SK-N-SH treated with all-trans-retinoic acid at 6 μM for 48 hours (cell line): ENCODE measurements at regions not wholly inside any gene's neighbourhood (a gene's known extent, or its start where the extent isn't known, plus 50 kb on each side); places are given as distances from the start of the nearest gene placed in this dataset.
A peak's percentile ranks its signal among the peaks of the same experiment; 100 is the strongest.
"Not testable (repeated sequence)": the region's sequence is repeated elsewhere in the genome, so short reads cannot be mapped to it uniquely, and the experiment has no call there.

Source experiments
- ATAC-seq: fragments of 200-7000 bp; cut with Tn5 transposase; 3 replicates; pipeline ENCODE4 v1.9.1; 2020; ENCODE audit warnings: mild to moderate bottlenecking, moderate library complexity
- ARNTL ChIP-seq: fragments of 450-650 bp; formaldehyde crosslinking; IDR thresholded peaks from 2 replicates; pipeline ENCODE4 v1.5.0; 2020; ENCODE audit warnings: low read depth, mild to moderate bottlenecking, moderate library complexity, borderline replicate concordance
- BACH2 ChIP-seq: fragments of 250-450 bp; sonication (Bioruptor Pico); IDR thresholded peaks from 2 replicates; pipeline ENCODE4 v1.9.0; 2021; ENCODE audit warnings: mild to moderate bottlenecking, borderline replicate concordance
- CSDC2 ChIP-seq: fragments of 250-450 bp; sonication (Bioruptor Pico); IDR thresholded peaks from 2 replicates; pipeline ENCODE4 v1.5.0; 2020; ENCODE audit warnings: mild to moderate bottlenecking, moderate library complexity
- CSRNP3 ChIP-seq: fragments of 250-450 bp; sonication (Bioruptor Pico); IDR thresholded peaks from 2 replicates; pipeline ENCODE4 v1.5.1; 2021; ENCODE audit warnings: mild to moderate bottlenecking, moderate library complexity
- ESRRG ChIP-seq: fragments of 250-450 bp; sonication (Bioruptor Pico); IDR thresholded peaks from 2 replicates; pipeline ENCODE4 v1.6.1; 2021; ENCODE audit warnings: mild to moderate bottlenecking
- GLIS3 ChIP-seq: fragments of 250-450 bp; sonication (Bioruptor Pico); IDR thresholded peaks from 2 replicates; pipeline ENCODE4 v1.5.0; 2020; ENCODE audit warnings: mild to moderate bottlenecking, moderate library complexity
- ISL1 ChIP-seq: fragments of 250-450 bp; sonication (Bioruptor Pico); IDR thresholded peaks from 2 replicates; pipeline ENCODE4 v2.1.2; 2022; ENCODE audit warnings: mild to moderate bottlenecking, moderate library complexity
- OSR1 ChIP-seq: fragments of 250-450 bp; sonication (Bioruptor Pico); IDR thresholded peaks from 2 replicates; pipeline ENCODE4 v1.8.0; 2022; ENCODE audit warnings: moderate library complexity, mild to moderate bottlenecking, inconsistent platforms
- POU6F1 ChIP-seq: fragments of 250-450 bp; sonication (Bioruptor Pico); IDR thresholded peaks from 2 replicates; pipeline ENCODE4 v1.8.0; 2021; ENCODE audit warnings: low read depth, mild to moderate bottlenecking, moderate library complexity, borderline replicate concordance
- PPARA ChIP-seq: fragments of 250-450 bp; sonication (Bioruptor Pico); IDR thresholded peaks from 2 replicates; pipeline ENCODE4 v1.5.0; 2020; ENCODE audit warnings: mild to moderate bottlenecking, borderline replicate concordance
- RARB ChIP-seq: fragments of 250-450 bp; sonication (Bioruptor Pico); IDR thresholded peaks from 2 replicates; pipeline ENCODE4 v1.8.0; 2021; ENCODE audit warnings: mild to moderate bottlenecking, moderate library complexity
- SNAI2 ChIP-seq: fragments of 250-450 bp; sonication (Bioruptor Pico); IDR thresholded peaks from 2 replicates; pipeline ENCODE4 v1.5.0; 2020; ENCODE audit warnings: mild to moderate bottlenecking, moderate library complexity
- TCF4 ChIP-seq: fragments of 250-450 bp; sonication (Bioruptor Pico); IDR thresholded peaks from 2 replicates; pipeline ENCODE4 v1.8.0; 2021; ENCODE audit warnings: mild to moderate bottlenecking, moderate library complexity, borderline replicate concordance
- TOX ChIP-seq: fragments of 250-450 bp; sonication (Bioruptor Pico); IDR thresholded peaks from 2 replicates; pipeline ENCODE4 v1.8.0; 2021; ENCODE audit warnings: mild to moderate bottlenecking, moderate library complexity, borderline replicate concordance
- TSHZ2 ChIP-seq: fragments of 250-450 bp; sonication (Bioruptor Pico); IDR thresholded peaks from 2 replicates; pipeline ENCODE4 v1.5.0; 2020; ENCODE audit warnings: mild to moderate bottlenecking, moderate library complexity
- ZC3H10 ChIP-seq: fragments of 250-450 bp; sonication (Bioruptor Pico); IDR thresholded peaks from 2 replicates; pipeline ENCODE4 v1.5.1; 2021; ENCODE audit warnings: mild to moderate bottlenecking, moderate library complexity
- ZFP3 ChIP-seq: fragments of 250-450 bp; sonication (Bioruptor Pico); IDR thresholded peaks from 2 replicates; pipeline ENCODE4 v1.5.0; 2020; ENCODE audit warnings: mild to moderate bottlenecking, moderate library complexity
- ZFP30 ChIP-seq: fragments of 450-650 bp; formaldehyde crosslinking; IDR thresholded peaks from 2 replicates; pipeline ENCODE4 v1.5.0; 2022; ENCODE audit warnings: mild to moderate bottlenecking, moderate library complexity
- ZNF565 ChIP-seq: fragments of 450-650 bp; formaldehyde crosslinking; conservative IDR thresholded peaks from 2 replicates; pipeline ENCODE4 v1.5.0; 2020; ENCODE audit warnings: low read depth, mild to moderate bottlenecking, moderate library complexity
- ZNF70 ChIP-seq: fragments of 450-650 bp; formaldehyde crosslinking; IDR thresholded peaks from 2 replicates; pipeline ENCODE4 v1.5.0; 2020; ENCODE audit warnings: mild to moderate bottlenecking, moderate library complexity
- ZNF8 ChIP-seq: fragments of 450-650 bp; formaldehyde crosslinking; IDR thresholded peaks from 2 replicates; pipeline ENCODE4 v1.5.0; 2020; ENCODE audit warnings: mild to moderate bottlenecking, moderate library complexity

GRCh38 chr12:126038434-126038833, 973.2 kb downstream of the AACS start:
- no peak for TF ChIP-seq ZFP30 (CRISPR knock-in tag)
- no peak for TF ChIP-seq ESRRG (CRISPR knock-in tag)
- TF ChIP-seq OSR1, result no peak
- no peak for TF ChIP-seq TOX (CRISPR knock-in tag)
- no peak for TF ChIP-seq ZNF565 (CRISPR knock-in tag)
- no peak for TF ChIP-seq ZFP3 (CRISPR knock-in tag)
- no peak for TF ChIP-seq TSHZ2
- no peak for TF ChIP-seq GLIS3 (CRISPR knock-in tag)
- TF ChIP-seq PPARA (CRISPR knock-in tag), result no peak
- no peak for TF ChIP-seq SNAI2
- ATAC-seq, result no peak

GRCh38 chr12:126040307-126040706, 975.1 kb downstream of the AACS start:
- ATAC-seq, result no peak

GRCh38 chr12:126042286-126042685, 977.1 kb downstream of the AACS start:
- TF ChIP-seq ZNF8 (CRISPR knock-in tag), result no peak
- TF ChIP-seq CSDC2 (CRISPR knock-in tag), result no peak
- TF ChIP-seq PPARA (CRISPR knock-in tag), result no peak
- no peak for TF ChIP-seq ZFP30 (CRISPR knock-in tag)
- no peak for TF ChIP-seq OSR1
- no peak for TF ChIP-seq RARB (CRISPR knock-in tag)
- no peak for ATAC-seq

More at GRCh38 chr12:126040307-126040706, 975.1 kb downstream of the AACS start:
- no peak for TF ChIP-seq SNAI2
- TF ChIP-seq ARNTL (CRISPR knock-in tag), result no peak
- no peak for TF ChIP-seq ESRRG (CRISPR knock-in tag)
- TF ChIP-seq POU6F1 (CRISPR knock-in tag), result no peak
- TF ChIP-seq ISL1 (CRISPR knock-in tag), result no peak
- no peak for TF ChIP-seq TCF4 (CRISPR knock-in tag)
- TF ChIP-seq GLIS3 (CRISPR knock-in tag), result no peak

- ATAC-seq, result not testable (repeated sequence)
Observed at GRCh38 chr12:126049501-126049900, 984.3 kb downstream of the AACS start.

GRCh38 chr12:126051611-126052107, 986.4 kb downstream of the AACS start:
- peak; percentile 85 for ATAC-seq
- TF ChIP-seq PPARA (CRISPR knock-in tag), result no peak
- no peak for TF ChIP-seq ZFP30 (CRISPR knock-in tag)
- TF ChIP-seq ARNTL (CRISPR knock-in tag), result no peak
- TF ChIP-seq ZC3H10, result no peak
- TF ChIP-seq ZNF8 (CRISPR knock-in tag), result no peak
- TF ChIP-seq OSR1, result no peak

- no peak for TF ChIP-seq ARNTL (CRISPR knock-in tag)
- no peak for TF ChIP-seq ZFP3 (CRISPR knock-in tag)
- TF ChIP-seq POU6F1 (CRISPR knock-in tag), result no peak
- no peak for TF ChIP-seq TSHZ2
- TF ChIP-seq RARB (CRISPR knock-in tag), result no peak
- TF ChIP-seq ESRRG (CRISPR knock-in tag), result no peak
- TF ChIP-seq ZNF70 (CRISPR knock-in tag), result no peak
- no peak for TF ChIP-seq BACH2
- TF ChIP-seq ZNF565 (CRISPR knock-in tag), result no peak
- no peak for TF ChIP-seq CSRNP3 (CRISPR knock-in tag)
- no peak for TF ChIP-seq OSR1
- TF ChIP-seq TCF4 (CRISPR knock-in tag), result no peak
- no peak for TF ChIP-seq ISL1 (CRISPR knock-in tag)
- TF ChIP-seq SNAI2, result no peak
- TF ChIP-seq CSDC2 (CRISPR knock-in tag), result no peak
- no peak for ATAC-seq
Observed at GRCh38 chr12:126055521-126055920, 990.3 kb downstream of the AACS start.
